Spinal cord (tissue), 9 donors: ENCODE measurements at regions not wholly inside any gene's neighbourhood (a gene's known extent, or its start where the extent isn't known, plus 50 kb on each side); places are given as distances from the start of the nearest gene placed in this dataset.
A peak's percentile ranks its signal among the peaks of the same experiment; 100 is the strongest.

Experiments
- DNase-seq, 6 donors: peaks; one replicate each; pipeline versions ENCODE4 v3.0.0 to v3.0.0-alpha.2; 2013 to 2015; ENCODE audit warnings: low spot score in 6 of 6, low read depth in 4 of 6
- H3K27ac ChIP-seq: one replicate; pipeline ENCODE4 v1.5.1; 2013; ENCODE audit warnings: low read depth, low read length, control low read depth
- H3K27me3 ChIP-seq: one replicate; pipeline ENCODE4 v1.6.1; 2013; ENCODE audit warnings: low read length; ENCODE audit not compliant: control insufficient read depth, insufficient read depth
- H3K36me3 ChIP-seq: one replicate; pipeline ENCODE4 v1.6.1; 2013; ENCODE audit warnings: low read length; ENCODE audit not compliant: control insufficient read depth, insufficient read depth
- H3K4me1 ChIP-seq: one replicate; pipeline ENCODE4 v1.6.1; 2013; ENCODE audit warnings: low read length; ENCODE audit not compliant: control insufficient read depth, insufficient read depth
- H3K4me3 ChIP-seq: one replicate; pipeline ENCODE4 v1.5.1; 2013; ENCODE audit warnings: low read depth, low read length, control low read depth
- H3K9me3 ChIP-seq: one replicate; pipeline ENCODE4 v1.6.1; 2013; ENCODE audit warnings: low read length; ENCODE audit not compliant: control insufficient read depth, insufficient read depth
- WGBS: methylation state at CpG from one replicate; pipeline ENCODE4 v1.1.5; 2013; ENCODE audit warnings: missing lambda C conversion rate; ENCODE audit not compliant: insufficient coverage; 5-methylcytosine and 5-hydroxymethylcytosine counted together
- donor health status: healthy.

DNA sequence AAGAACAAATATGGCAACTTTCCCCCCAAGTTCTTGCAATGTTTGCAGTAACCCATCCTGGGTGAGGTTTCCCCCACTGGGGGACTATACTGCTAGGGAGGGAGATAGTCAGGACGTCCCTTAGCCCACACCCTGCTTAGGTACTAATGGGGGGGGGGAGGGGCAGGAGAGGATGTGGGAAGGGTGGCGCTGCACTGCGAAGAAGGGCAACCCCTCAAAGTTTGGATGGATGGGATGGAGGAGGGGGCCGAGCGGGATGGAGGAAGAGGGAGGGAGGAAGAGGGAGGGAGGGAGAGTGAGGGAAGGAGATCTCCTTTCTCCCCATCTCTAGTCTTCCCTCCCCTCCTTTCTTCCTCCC, 100.6 kb upstream of the HSD17B12 start:
- DNase-seq, result no peak
- H3K27ac ChIP-seq, result no peak overlapping the region
- H3K36me3 ChIP-seq, result no peaks in the 10 kb centered on the region
- WGBS, result 0% methylated on average over 1 of the region's 5 CpGs
- H3K9me3 ChIP-seq, result no peaks in the 10 kb centered on the region
- H3K4me1 ChIP-seq, result peaks cover 68% of the 10 kb centered on the region
- peaks cover 82% of the 10 kb centered on the region for H3K27me3 ChIP-seq
- H3K4me3 ChIP-seq, result peak overlapping the region; percentile 45

DNA sequence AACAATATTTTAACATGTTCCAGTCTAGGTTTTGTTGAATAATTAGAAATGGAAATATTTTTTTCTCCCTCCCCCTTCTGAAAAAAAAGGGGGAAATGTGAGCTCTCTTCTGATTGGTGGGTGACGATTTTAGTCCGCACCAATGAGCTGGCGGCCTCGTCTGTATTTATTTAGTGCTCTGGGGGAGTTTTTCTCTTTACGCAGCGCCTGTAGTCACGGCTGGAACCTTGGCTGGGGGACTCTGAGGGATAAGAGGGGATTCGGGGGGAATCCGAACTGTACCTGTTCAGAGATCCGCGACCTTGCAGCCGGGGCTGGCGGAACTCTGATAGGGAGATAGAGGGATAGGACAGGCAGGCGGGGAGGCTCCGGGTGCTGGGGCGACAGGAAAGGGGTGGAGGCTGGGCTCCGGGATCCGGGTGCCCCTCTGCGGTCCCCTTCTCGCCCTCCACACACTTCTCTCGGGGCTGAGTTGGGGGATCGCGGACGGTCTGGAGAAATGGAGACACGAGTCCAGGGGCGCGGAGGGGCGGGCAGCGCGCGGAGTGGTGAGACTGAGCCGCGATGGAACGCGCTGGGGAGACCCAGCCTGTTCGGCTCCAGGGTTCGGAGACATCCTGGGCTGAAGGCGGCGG, 99.7 kb upstream of the HSD17B12 start:
- Histone ChIP-seq H3K4me1 (peaks cover 58% of the 10 kb centered on the region), H3K27ac (no peak overlapping the region), H3K36me3 (no peaks in the 10 kb centered on the region), H3K9me3 (no peaks in the 10 kb centered on the region), H3K4me3 (peak overlapping the region; percentile 45), H3K27me3 (peaks cover 82% of the 10 kb centered on the region)
- peak in 2 of 6 donors; percentile 85 to 91 for DNase-seq
- WGBS, result 0% methylated on average over 32 of the region's 39 CpGs

DNA sequence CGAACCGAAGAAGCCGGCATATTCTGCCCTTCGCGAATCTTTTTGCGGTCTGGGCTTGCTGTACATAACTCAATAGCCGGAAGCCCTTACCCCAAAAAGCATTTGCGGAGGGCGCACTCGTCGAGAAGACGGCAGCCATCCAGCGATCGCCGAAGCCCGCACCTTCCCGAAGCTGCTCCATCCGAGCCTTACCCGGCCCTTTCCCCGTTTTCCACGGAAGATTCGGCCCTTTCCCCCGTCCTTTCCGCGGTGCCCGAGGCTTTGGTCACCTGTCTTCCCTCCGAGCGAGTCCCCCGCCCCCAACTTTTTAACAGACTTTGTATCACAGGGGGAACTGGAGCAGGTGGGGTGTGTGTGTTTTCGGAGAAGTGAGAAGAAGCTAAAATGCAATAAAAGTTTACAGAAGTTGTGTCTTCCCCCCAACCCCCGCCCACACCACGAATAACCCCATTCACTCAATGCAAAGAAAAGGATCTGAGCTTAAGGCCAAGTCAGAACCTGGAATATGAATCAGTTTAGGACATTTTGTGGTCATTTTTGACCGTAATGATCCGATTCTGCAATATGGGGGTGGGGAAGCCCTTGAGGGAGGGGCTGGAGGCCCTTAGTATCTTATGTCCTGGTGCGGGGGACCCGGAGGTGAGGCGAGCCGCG, 99.0 kb upstream of the HSD17B12 start:
- Histone ChIP-seq H3K27me3 (peaks cover 82% of the 10 kb centered on the region), H3K9me3 (no peaks in the 10 kb centered on the region), H3K4me3 (peak overlapping the region; percentile 45), H3K36me3 (no peaks in the 10 kb centered on the region), H3K27ac (no peak overlapping the region), H3K4me1 (peaks cover 56% of the 10 kb centered on the region)
- WGBS, result 0% methylated on average over 28 of the region's 39 CpGs
- no peak for DNase-seq

DNA sequence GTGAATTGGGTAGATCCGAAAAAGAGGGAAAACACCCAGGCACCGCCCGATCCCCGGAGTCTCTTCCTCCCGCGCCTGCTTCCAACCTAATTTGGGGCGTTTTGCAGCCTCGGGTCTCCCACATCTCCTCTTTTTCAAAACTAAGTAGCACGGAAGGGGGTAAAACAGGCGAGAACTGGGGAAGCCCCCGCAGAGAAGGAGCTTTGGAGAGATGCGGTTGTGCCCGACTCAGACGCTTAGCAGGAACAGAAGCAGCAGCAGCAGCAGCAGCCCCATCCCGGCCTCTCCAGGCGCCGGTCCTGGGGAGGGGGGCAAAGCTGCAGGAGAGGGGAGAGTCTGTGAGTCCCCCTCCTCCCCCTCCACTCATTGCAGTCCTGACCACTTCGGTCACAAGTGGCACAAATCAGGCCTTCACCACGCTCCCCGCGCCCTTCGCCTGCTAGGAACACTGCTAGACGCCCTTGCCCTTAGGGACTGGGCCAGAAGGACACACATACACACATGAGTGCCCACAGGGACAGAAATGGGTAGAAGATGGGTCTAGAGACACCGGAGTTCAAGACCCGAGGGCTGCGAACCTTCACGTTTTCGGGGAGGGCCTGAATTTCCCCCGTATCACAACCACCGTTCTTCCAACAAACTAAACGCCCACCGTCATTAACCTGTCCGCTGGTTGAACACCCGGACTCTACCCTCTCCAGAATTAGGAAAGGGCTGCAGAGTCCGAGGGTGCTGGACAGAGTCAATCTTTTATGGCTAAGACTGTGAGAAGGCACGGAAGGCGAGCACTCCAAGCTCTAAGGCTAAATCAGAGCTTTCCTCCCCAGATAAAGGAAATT, 98.3 kb upstream of the HSD17B12 start:
- Histone ChIP-seq H3K9me3 (no peaks in the 10 kb centered on the region), H3K36me3 (no peaks in the 10 kb centered on the region), H3K4me3 (no peak overlapping the region), H3K27me3 (peaks cover 76% of the 10 kb centered on the region), H3K4me1 (peaks cover 50% of the 10 kb centered on the region), H3K27ac (no peak overlapping the region)
- 2% methylated on average over 33 of the region's 37 CpGs for WGBS
- DNase-seq, result peak in 2 of 6 donors; percentile 9 to 14

DNA sequence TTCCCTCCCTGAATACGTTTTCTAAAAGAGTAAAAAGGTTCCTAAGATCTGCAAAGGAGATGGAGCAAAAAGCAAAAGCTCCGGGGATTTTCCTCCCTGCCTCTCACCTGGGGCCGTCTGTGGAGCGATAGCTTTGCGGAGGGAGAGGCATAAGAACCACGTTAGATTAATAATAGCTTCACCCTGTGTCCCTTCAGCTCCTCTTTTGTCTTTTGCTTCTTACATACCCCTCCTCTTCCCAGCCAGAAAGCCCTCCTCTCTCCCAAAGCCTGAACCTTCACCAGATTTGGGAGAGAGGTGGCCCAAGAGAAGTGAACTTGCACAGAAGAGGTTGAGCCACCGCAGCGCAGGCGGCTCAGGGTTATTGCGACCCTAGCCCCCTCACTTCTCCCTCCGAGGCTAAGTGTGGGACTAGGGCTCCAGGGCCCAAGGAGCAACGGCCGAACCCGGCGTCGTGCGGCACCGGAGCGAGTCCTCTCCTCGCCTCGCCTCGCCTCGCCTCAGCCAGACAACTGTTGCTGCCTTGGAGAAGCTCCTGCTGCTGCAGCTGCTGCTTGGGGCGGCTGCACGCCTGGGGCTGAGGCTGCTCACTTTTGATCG, 97.6 kb upstream of the HSD17B12 start:
- Histone ChIP-seq H3K4me3 (no peak overlapping the region), H3K4me1 (peaks cover 48% of the 10 kb centered on the region), H3K27ac (no peak overlapping the region), H3K9me3 (no peaks in the 10 kb centered on the region), H3K27me3 (peaks cover 69% of the 10 kb centered on the region), H3K36me3 (no peaks in the 10 kb centered on the region)
- peak in 2 of 6 donors; percentile 13 to 39 for DNase-seq
- 1% methylated on average over 17 of the region's 26 CpGs for WGBS

GRCh38 chr11:43583548-43583947, 97.0 kb upstream of the HSD17B12 start:
- Histone ChIP-seq H3K9me3 (no peaks in the 10 kb centered on the region), H3K27ac (no peak overlapping the region), H3K27me3 (peaks cover 63% of the 10 kb centered on the region), H3K4me1 (peaks cover 42% of the 10 kb centered on the region), H3K4me3 (no peak overlapping the region), H3K36me3 (no peaks in the 10 kb centered on the region)
- no peak for DNase-seq
- no CpG with 5 or more reads among the region's 6 CpGs for WGBS

DNA sequence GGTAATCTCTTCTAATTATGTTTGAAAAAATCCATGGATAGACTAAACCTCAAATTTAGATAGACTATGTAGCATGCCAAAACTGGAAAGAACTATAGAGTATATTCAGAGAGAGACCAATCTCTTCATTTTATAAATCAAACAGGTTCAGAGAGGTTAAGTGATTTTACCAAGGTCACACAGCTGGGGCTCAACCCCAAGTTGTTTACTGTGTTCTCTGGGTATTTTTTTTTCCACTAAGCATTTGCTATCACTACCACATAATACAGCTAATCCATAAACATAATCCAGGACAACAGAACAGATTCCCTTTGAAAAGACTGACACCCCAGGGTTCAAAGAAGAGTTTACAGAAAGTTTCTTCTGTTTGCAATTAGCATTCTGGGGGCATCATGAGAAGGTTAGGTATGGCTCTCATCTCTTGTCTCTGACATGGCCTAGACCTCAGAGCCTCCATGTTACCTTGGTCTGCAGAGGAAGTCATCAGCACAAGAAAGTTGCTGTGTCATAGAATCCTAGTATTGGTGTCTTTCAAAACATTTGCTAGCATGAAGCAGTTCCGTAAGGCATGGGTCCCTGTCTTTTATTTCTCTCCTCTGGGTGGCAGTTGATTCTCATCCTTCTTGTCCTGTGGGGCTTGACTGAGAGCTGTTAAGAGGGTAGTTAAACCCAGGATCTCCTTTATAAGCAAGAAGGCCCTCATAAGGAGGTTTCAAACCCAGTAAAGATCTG, 94.5 kb upstream of the HSD17B12 start:
- 60% methylated on average over 1 of the region's 1 CpG for WGBS
- peaks cover 42% of the 10 kb centered on the region for H3K27me3 ChIP-seq

GRCh38 chr11:43589601-43590250, 90.8 kb upstream of the HSD17B12 start:
- Histone ChIP-seq H3K27me3 (peaks cover 6% of the 10 kb centered on the region), H3K9me3 (no peaks in the 10 kb centered on the region), H3K4me3 (no peak overlapping the region), H3K36me3 (no peaks in the 10 kb centered on the region), H3K4me1 (no peaks in the 10 kb centered on the region), H3K27ac (no peak overlapping the region)
- 93% methylated on average over 2 of the region's 5 CpGs for WGBS
- DNase-seq, result no peak

More for the DNA sequence above, 94.5 kb upstream of the HSD17B12 start:
- H3K4me1 ChIP-seq, result peaks cover 27% of the 10 kb centered on the region
- no peak for DNase-seq
- H3K27ac ChIP-seq, result no peak overlapping the region
- H3K4me3 ChIP-seq, result no peak overlapping the region
- no peaks in the 10 kb centered on the region for H3K36me3 ChIP-seq
- H3K9me3 ChIP-seq, result no peaks in the 10 kb centered on the region

GRCh38 chr11:43601511-43601910, 79.0 kb upstream of the HSD17B12 start:
- Histone ChIP-seq H3K36me3 (no peaks in the 10 kb centered on the region), H3K4me1 (no peaks in the 10 kb centered on the region), H3K27me3 (no peaks in the 10 kb centered on the region), H3K4me3 (no peak overlapping the region), H3K9me3 (no peaks in the 10 kb centered on the region), H3K27ac (no peak overlapping the region)
- WGBS, result 38% methylated on average over 1 of the region's 1 CpG
- no peak for DNase-seq
